MM.1S (cell line): ENCODE measurements at regions not wholly inside any gene's neighbourhood (a gene's known extent, or its start where the extent isn't known, plus 50 kb on each side); places are given as distances from the start of the nearest gene placed in this dataset.

Experiments
- DNase-seq: peaks from one replicate; pipeline ENCODE4 v3.0.0-alpha.2; 2015
- H2AFZ ChIP-seq: fragments of 300-600 bp; sonication (generic); 2 replicates; pipeline ENCODE4 v1.6.0; 2016; ENCODE audit warnings: antibody characterized with exemption, low read length
- H3F3A ChIP-seq: fragments of 300-600 bp; sonication (generic); 2 replicates; pipeline ENCODE4 v1.6.1; 2016; ENCODE audit warnings: mild to moderate bottlenecking, antibody characterized with exemption, low read length, moderate library complexity, mixed read lengths; ENCODE audit not compliant: insufficient read depth
- H3K27ac ChIP-seq: fragments of 300-600 bp; sonication (generic); 2 replicates; pipeline ENCODE4 v1.5.1; 2016; ENCODE audit warnings: mild to moderate bottlenecking, low read length
- H3K27me3 ChIP-seq: fragments of 300-600 bp; sonication (generic); replicated peaks from 2 replicates; pipeline ENCODE4 v1.6.0; 2016; ENCODE audit warnings: low read length; ENCODE audit not compliant: insufficient read depth
- H3K36me3 ChIP-seq: fragments of 300-600 bp; sonication (generic); replicated peaks from 2 replicates; pipeline ENCODE4 v1.6.1; 2016; ENCODE audit warnings: mild to moderate bottlenecking, low read length, mixed read lengths; ENCODE audit not compliant: insufficient read depth
- H3K4me1 ChIP-seq: fragments of 300-600 bp; sonication (generic); 2 replicates; pipeline ENCODE4 v1.6.1; 2016; ENCODE audit warnings: low read length, mixed read lengths
- H3K4me2 ChIP-seq: fragments of 300-600 bp; sonication (generic); 2 replicates; pipeline ENCODE4 v1.6.0; 2016; ENCODE audit warnings: low read depth, low read length
- H3K4me3 ChIP-seq: fragments of 300-600 bp; sonication (generic); 2 replicates; pipeline ENCODE4 v1.5.1; 2016; ENCODE audit warnings: low read length, mixed read lengths
- H3K79me2 ChIP-seq: fragments of 300-600 bp; sonication (generic); 2 replicates; pipeline ENCODE4 v1.6.1; 2016; ENCODE audit warnings: mixed run types, low read length, mixed read lengths
- H3K9ac ChIP-seq: fragments of 300-600 bp; sonication (generic); 2 replicates; pipeline ENCODE4 v1.6.1; 2016; ENCODE audit warnings: low read length, mixed read lengths
- H3K9me2 ChIP-seq: fragments of 300-600 bp; sonication (generic); replicated peaks from 2 replicates; pipeline ENCODE4 v1.6.1; 2016; ENCODE audit warnings: mild to moderate bottlenecking, low read length, mixed read lengths; ENCODE audit not compliant: insufficient read depth
- H3K9me3 ChIP-seq: fragments of 300-600 bp; sonication (generic); replicated peaks from 2 replicates; pipeline ENCODE4 v1.6.1; 2016; ENCODE audit warnings: mild to moderate bottlenecking, low read length, mixed read lengths; ENCODE audit not compliant: insufficient read depth
- H4K20me1 ChIP-seq: fragments of 300-600 bp; sonication (generic); 2 replicates; pipeline ENCODE4 v1.6.1; 2016; ENCODE audit warnings: mild to moderate bottlenecking, low read length, moderate library complexity, mixed read lengths; ENCODE audit not compliant: insufficient read depth
- CTCF ChIP-seq: fragments of 300-600 bp; sonication (generic); IDR thresholded peaks from 2 replicates; pipeline ENCODE4 v1.5.1; 2016; ENCODE audit warnings: antibody characterized with exemption, low read length, mixed read lengths
- EZH2 ChIP-seq: fragments of 300-600 bp; sonication (generic); optimal IDR thresholded peaks from 2 replicates; pipeline ENCODE3; 2017; ENCODE audit warnings: low read depth, mild to moderate bottlenecking, antibody characterized with exemption, low read length, mixed read lengths
- EZH2phosphoT487 ChIP-seq: fragments of 300-600 bp; sonication (generic); IDR thresholded peaks from 2 replicates; pipeline ENCODE4 v1.6.1; 2018; ENCODE audit warnings: antibody characterized with exemption, low read length

- no peaks in the 10 kb centered on the region for H3K36me3 ChIP-seq
- H4K20me1 ChIP-seq: no peaks in the 10 kb centered on the region
- DNase-seq: no peak
- TF ChIP-seq CTCF: no peak
- no peak for TF ChIP-seq EZH2
- TF ChIP-seq EZH2phosphoT487: no peak
- no peaks in the 10 kb centered on the region for H3K9me3 ChIP-seq
- H3K27me3 ChIP-seq: no peaks in the 10 kb centered on the region
- H3K4me2 ChIP-seq: no peak overlapping the region
- H3K9ac ChIP-seq: no peak overlapping the region
- H3F3A ChIP-seq: no peaks in the 10 kb centered on the region
- no peak overlapping the region for H3K4me3 ChIP-seq
- no peak overlapping the region for H3K27ac ChIP-seq
- H3K4me1 ChIP-seq: no peaks in the 10 kb centered on the region
- no peak overlapping the region for H2AFZ ChIP-seq
- H3K79me2 ChIP-seq: no peaks in the 10 kb centered on the region
- no peaks in the 10 kb centered on the region for H3K9me2 ChIP-seq
Observed at GRCh38 chr12:114783089-114783618, 99.2 kb upstream of the TBX3 start.

DNA sequence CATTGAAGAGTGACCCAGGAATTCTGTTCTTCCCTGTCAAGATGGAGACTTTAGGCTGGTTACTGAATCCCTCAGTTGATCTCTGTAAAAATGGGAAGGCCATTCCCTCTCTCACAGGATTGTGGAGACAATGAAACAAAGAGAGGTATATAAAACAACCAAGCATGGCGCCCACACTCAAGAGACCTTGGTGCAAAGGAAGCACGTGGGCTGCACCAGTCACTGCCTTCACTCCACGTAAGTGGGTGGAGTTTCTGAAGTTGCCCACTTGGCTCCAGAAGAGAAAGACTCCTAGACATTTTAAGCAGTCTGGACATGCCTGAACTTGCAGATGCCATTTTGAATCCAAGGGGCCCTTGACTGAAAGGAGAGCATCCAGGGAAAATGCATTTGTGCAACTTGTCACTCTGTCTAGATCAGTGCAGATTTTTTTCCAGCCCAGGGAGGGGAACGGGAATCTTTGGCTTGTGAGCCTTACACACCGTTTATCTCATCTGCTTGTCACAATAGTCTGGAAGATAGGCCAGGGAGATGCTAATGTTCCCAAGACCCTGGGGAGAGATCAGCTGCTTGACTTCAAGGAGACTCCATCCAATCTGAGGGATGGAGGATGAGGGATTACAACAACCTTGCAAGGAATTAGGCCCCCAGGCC is 96.9 kb upstream of the TBX3 start:
- H3K79me2 ChIP-seq: no peaks in the 10 kb centered on the region
- no peak overlapping the region for H3K4me2 ChIP-seq
- H3K27ac ChIP-seq: no peak overlapping the region
- H3K27me3 ChIP-seq: no peaks in the 10 kb centered on the region
- TF ChIP-seq EZH2phosphoT487 (no peak), EZH2 (no peak), CTCF (no peak)
- no peak overlapping the region for H3K4me3 ChIP-seq
- H4K20me1 ChIP-seq: no peaks in the 10 kb centered on the region
- no peak overlapping the region for H2AFZ ChIP-seq
- no peak for DNase-seq
- H3F3A ChIP-seq: no peaks in the 10 kb centered on the region
- no peaks in the 10 kb centered on the region for H3K4me1 ChIP-seq
- no peaks in the 10 kb centered on the region for H3K9me3 ChIP-seq
- H3K36me3 ChIP-seq: no peaks in the 10 kb centered on the region
- no peak overlapping the region for H3K9ac ChIP-seq
- H3K9me2 ChIP-seq: no peaks in the 10 kb centered on the region

GRCh38 chr12:114779647-114780046 is 95.7 kb upstream of the TBX3 start:
- Histone ChIP-seq H3K27ac (no peak overlapping the region), H3K4me1 (no peaks in the 10 kb centered on the region), H3K36me3 (no peaks in the 10 kb centered on the region), H3K9me2 (no peaks in the 10 kb centered on the region), H3K9ac (no peak overlapping the region), H4K20me1 (no peaks in the 10 kb centered on the region), H3K4me3 (no peak overlapping the region), H3K79me2 (no peaks in the 10 kb centered on the region), H3K9me3 (no peaks in the 10 kb centered on the region), H3K4me2 (no peak overlapping the region), H3F3A (no peaks in the 10 kb centered on the region), H2AFZ (no peak overlapping the region), H3K27me3 (no peaks in the 10 kb centered on the region)
- no peak for DNase-seq
- TF ChIP-seq CTCF: no peak
- TF ChIP-seq EZH2phosphoT487: no peak
- no peak for TF ChIP-seq EZH2
